NCI-H774 (cell line): ENCODE measurements at regions not wholly inside any gene's neighbourhood (a gene's known extent, or its start where the extent isn't known, plus 50 kb on each side); places are given as distances from the start of the nearest gene placed in this dataset.
A peak's percentile ranks its signal among the peaks of the same experiment; 100 is the strongest.

Source experiments
- DNase-seq: peaks from one replicate; lab custom pipeline; 2025; lab: John Stamatoyannopoulos, UW

DNA sequence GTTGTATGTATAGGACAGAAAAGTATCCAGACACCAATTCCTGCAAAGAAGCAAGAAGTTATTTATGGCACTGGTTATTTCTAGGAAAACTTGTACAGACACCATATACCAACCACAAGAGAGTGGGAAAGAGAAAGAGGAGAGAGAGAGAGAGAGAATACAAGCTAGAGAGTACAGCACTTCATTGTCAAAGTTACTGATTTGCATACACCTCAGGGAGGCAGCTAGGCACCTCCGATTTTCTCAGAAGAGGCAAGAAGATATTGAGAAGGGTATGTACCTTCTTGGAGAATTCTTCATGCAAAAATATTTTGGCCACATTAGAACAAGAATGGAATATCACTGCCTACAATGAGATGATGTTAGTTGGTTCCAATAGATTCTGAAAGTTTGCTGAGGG is 333.9 kb upstream of the PIK3C3 start:
- no peak for DNase-seq

DNA sequence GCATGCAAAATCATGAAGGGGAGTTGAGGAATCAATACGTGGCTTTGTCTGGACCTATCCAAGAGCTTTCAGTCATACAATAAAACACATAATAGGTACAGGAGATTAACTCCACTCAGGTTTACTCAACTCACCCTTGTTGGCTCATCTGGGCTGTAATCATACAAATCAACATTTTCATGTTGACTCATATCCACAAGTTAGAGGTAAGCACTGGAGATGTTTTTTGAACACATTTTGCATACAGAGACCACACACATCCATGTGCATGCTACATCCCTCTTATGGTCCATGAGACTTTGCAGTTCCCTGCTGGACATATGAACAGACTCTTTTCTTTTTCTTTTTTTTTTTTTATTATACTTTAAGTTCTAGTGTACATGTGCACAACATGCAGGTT is 336.9 kb upstream of the PIK3C3 start:
- DNase-seq, result no peak

DNA sequence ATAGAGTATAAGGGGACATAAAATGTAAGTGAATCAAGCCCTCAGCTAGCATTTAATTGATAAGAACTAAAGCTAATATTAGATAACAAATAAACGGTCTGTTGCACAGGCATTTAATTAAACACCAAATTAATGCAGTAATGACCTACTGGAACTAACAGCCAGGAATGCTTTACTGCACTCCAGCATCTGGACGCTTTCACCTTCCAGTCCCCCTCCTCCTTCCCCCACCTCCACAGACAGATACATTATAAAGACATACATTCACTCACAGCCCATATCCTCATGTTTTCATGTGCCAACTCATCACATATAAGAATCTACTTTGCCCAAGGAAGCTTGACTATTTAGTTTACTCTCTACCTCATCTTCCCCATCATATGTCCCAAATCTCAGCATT is 337.4 kb upstream of the PIK3C3 start:
- DNase-seq, result no peak

DNA sequence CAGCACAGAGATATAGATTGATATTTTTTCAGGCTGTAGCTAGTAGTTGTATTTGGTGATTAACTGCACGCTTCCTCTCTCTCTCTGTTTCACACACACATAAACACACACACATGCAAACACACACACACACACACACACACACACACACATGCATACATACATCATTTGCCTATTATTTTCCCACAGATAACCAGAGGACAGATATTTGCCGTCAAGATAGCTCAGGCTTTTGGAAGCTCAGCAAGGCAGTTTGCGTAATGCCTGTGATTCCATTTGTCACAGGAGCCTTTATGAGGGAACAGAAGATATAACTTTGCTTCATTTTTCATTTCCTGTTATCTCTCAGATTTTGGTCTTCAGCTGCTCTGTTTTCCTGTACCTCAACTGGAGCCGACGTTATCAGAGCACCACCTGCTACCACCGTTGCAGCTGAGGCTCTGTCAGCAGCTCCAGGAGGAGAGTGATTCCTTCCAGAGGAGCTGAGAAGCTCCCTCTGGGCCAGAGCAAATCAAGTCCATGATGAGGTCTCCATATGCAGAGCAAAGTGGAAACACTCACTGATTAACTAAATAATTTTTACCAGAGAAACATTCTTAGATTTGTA is 341.9 kb upstream of the PIK3C3 start:
- no peak for DNase-seq

DNA sequence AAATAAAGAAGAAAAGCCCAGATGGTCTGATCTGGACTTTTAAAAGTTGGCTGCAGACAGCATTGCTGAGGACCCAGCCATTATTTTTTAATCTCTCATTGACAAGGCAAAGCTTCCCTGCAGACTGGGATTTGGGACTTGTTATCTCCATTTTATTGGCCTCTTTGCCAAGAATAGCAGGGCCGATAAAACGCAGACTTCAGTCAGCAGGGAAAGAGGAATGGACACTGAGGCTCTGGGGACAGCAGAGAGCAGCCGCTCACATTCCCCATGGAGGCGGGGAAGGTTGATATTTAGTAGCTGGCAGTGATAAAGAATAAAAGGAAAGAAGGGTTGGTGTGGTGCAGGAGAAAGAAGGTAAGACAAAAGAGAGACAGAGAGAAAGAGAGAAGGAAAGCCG is 350.1 kb upstream of the PIK3C3 start:
- no peak for DNase-seq

DNA sequence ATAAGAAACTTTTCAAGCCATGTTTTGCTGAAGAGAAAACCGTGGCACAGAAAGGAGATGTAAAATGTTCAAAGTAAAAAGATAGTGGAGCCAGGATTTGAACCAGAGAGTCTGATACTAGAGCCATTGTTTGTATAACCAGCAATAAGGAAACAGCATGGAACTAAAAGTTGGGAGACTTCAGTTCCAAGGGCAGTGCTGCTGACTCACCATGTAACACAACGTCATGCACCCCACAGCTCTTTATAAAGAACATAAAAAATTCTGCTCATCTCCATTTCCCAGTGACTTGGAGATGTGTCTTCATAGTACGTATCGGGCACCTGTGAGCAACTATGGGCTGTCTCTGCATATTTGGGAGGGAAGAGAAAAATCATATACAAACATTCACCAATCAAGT is 353.0 kb upstream of the PIK3C3 start:
- no peak for DNase-seq

DNA sequence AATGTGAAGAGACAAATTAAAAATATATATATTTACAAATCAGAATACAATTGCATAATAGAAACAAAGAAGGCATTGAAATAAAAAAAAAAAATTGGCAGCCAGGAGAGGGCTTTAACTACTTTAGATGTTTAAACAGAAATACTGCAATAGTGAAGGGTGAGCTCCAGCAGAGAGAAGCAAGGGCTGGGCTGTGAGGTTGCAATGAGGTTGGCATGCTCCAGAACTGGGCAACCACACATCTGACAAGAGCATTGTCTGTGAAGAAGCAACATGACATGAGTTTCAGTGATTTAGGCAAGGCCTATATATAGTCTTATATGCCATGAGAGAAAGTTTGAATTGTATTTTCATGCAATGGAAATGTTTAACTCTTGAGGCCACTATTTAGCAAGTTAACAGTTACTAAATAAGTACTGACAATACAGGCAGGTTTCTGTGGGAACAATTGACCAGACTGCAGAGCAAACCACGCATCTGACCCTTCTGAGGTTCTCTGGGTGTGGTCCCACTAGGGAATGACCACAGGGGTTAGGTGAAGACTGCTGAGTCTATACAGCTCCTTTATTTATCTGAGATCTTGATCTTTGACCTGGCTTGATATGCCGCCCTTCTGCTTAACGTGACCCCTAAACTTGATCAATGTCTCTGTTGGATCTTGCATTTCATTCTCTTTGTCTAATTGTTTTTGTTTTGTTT is 354.2 kb upstream of the PIK3C3 start:
- no peak for DNase-seq

DNA sequence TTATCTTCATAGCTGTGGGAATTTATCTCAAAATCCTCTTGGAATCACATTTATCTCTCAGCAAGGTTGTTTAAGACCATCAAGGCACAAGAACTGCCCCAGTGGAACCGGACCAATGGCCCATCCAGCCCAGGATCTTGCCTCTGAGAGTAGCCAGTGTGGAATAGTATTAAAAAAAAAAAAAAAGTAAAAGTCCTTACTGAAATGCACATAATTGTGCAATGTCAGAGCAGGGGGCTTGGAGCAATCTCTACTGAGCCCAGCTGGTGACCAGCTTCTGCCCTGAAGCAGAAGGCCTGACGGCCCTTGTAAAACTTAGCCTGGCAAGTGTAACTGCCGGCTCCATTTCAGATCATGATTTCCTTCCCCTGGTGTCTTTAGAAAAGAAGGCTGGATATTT is 355.6 kb upstream of the PIK3C3 start:
- no peak for DNase-seq

DNA sequence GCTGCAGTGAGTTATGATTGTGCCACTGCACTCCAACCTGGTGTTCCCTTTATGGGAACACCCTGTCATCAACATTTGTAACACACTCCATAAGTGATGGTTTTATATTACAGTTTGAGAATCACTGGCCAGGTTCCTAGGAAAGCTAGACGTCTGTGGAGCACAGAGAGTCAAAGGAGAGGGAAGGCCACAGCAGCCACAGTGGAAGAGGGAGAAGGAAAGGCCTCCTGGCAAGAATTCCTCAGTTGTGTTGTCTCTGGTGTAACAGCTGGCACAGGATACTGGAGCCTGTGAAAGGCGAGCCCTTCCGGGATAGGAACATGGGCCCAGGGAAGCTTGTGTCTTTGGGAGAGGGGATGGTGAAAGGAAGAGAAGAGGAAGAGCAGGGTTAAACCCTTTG is 360.5 kb upstream of the PIK3C3 start:
- no peak for DNase-seq

DNA sequence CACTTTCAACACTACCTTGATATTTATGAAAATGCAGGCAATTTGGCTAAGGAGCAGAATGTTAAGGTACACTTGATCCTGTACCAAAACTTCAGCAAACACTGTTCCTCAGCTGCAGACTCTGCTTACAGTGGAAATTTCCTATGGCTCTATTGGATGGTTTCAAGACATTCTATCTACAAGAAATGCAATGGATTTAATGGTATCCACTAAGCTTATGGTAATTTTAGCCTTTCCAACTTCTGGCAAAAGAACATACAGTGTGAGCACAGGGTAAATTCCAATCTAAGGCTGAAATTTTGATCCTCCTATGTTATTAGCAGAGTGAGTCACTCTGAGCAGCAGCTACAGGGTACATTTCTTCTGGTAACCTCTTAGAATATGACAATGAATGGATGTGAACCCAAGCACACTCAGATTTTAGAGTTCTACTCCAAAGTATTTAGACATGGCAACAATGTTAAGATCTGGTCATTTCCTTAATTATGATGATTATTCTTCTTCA is 361.8 kb upstream of the PIK3C3 start:
- no peak for DNase-seq

DNA sequence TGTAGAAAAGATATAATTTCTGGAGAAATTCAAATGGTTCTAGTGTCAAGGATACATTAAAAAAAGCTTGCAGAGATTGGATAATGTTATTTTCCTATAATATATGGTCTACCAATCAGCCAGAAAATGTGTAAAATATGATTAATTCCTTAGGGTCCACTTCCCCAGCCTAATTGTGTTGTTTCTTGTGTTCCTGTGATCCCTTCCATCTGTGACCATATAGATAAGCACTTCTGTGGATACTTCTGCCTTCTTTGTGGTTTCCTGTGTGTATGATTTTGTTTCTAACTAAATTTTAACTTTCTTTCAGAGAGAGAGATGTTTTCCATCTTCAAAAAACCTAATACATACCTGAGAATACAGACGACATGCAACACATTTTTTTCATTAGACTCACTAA is 367.1 kb upstream of the PIK3C3 start:
- DNase-seq, result no peak

DNA sequence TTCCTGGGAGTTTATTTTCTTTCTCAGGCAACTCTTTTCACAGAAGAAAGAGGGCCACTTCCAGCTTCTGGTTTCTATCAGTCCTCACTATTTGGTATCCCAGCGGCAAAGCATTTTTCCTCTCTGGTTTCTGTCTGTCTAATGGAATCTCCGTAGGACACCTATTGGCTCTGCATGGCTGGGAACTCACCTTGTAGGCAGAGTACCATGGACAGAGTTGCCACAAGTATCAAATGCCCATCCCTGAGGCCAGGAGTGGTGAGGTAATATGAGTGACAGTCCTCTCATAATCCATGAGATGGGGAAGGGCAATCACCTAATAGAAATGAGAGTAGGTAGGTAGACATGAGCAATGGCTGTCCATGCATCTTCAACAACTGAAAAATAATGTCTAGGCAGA is 369.5 kb upstream of the PIK3C3 start:
- DNase-seq, result no peak

DNA sequence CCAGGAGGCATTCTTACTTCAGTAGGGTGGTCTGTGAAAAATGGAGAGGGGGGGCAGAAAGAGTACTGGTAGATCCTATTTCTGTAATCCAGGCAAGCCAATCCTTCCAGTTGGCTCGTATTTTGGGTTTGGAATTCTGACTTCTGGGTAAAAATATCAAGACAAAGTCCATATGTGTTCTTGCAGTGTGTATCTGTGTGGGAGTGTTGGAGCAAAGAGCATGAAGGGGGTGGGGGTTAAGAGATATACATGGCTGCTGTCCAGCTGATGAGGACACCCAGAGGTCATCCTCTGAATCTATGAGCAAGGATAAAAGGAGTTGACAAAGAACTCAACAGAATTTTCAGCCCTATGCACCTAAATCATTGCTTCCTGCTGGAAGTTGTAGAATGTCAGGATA is 375.8 kb upstream of the PIK3C3 start:
- DNase-seq, result no peak

DNA sequence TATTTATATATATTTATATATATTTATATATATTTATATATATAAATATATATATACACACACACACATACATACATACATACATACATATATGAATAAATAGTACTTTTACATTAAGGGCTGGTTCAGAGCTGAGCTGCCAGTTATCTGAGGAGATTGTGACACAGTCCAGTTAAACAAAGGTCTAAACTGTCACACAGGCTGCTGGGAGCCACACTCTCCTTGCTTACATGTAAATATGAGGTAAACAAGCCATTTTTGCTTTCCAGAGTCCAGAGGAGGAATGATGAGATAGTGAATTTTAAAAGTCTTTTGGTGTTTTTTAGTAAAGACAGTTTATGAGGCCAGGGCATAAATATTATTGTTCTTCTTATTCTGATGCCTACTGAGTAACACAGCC is 377.5 kb upstream of the PIK3C3 start:
- DNase-seq, result no peak

DNA sequence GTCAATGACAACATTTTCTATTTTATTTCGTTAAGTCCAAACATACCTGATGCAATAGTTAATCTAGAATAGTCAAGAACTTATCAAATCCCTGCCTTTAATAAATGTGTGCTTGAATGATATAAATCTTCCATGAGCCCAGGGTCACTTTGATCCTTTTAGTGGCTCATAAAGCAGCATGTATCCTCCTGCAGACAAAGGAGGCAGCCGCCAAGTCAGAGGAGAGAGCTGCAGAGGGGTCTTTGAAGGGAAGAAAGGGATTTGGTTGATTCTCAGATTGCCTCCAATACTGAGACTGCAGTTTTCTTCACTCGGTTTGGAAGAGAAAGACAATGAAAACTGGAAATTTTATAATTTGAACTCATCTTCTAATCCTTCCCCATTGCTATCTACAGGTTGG is 378.4 kb upstream of the PIK3C3 start:
- DNase-seq, result no peak

DNA sequence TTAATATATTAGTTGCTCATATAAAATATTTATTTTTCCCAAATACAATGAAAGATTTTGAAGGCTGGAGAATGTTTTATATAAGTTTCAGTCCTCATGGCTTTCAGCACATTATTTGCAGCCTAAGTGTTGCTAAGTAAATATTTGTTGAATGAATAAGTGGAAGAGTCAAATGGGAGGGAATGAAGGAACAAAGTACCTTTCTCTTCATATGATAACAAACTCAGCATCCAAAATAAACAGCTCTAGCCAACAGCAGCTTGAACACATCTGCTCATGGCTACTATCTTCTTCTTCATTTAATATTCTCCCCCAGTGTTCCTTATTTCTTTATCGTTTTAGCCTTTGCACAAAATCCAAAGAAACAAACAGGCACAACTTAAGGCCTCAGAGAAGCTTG is 385.2 kb upstream of the PIK3C3 start:
- peak; percentile 24 for DNase-seq

DNA sequence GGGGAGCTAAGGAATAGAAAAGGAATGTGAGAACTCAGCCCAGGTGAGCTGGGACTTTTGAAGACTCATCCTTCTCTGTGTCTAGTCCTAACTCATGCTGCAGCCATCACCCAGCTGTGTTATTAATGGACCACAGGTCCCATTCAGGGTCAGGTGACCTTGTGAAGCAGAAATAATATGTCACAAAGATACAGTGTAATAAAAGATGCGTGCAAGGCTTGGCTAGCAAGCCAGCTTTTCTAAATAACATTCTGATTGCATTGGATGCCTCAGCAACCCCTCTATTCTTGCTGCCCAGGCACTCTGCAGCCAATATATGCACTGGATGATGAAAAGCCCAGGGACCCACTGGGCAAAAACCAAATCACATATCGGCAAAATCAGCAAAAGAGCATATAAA is 393.1 kb upstream of the PIK3C3 start:
- no peak for DNase-seq

DNA sequence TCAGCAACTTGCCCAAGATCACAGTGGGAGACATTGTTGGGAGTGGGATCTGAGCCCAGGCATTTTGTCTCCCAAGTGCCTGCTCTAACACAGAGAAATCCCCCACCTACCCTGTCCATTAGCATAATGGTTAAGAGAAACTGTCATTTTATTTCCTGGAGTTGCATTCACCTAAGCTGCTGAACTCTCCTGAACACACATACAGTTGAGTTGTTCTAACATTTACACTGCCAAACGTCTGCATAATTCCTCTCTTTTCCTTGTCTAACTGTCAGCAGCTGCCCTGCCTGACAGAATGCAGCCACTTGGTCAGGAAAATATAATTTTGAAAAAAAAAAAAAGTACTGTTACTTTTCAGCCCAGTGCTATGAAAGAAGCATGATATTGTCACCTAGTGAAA is 396.3 kb upstream of the PIK3C3 start:
- DNase-seq, result no peak

DNA sequence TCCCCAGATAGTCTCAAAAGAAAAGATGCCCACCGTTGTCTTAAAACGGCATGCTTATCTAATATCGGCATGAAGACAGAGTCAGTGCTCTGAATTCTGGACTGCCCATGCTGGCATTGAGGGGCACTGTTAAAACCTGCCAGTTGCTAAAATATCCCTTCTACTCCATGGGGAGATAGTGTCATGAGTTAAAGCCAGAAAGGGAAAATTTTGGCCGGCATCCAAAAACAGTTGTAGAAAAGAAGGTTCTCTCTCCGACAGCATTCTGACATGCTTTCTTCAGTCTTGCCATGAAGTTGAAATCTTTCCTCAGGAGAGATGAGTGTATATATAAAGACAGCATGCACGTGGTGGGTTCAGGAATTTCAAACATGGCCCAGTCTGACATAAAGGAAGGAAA is 401.3 kb upstream of the PIK3C3 start:
- no peak for DNase-seq

DNA sequence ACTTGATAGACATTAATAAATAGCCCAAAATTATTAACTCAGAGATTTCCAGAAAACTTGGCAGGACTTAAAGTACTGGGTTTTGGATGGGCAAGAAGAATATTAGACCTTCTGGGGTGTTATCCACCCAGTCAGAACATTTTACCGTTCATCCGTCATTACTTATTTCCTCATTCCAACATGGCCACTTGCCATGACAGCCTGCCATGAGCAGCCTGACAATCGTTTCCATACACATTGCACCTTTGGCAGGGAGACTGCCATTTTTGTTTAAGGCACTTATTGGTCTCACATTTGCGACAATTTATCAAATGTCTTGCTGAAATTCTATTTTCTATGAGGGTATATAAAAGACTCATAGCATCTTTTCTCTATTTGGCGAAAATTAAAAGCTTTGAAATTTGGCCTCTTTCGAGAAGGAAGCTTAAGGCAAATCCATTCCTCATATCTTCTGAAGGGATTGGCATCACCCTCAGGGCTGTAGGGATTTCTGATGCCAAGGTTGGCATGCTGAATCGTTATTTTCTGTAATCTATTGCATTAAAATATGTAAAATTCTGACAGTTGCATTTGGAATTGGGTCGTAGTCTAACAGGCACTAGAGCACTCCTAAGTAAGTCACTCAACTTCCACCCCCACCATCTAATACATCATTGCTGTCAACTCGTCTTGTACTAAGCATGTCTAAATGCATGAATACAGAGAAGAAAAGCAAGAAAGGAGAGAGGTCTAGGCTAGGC is 406.3 kb upstream of the PIK3C3 start:
- DNase-seq, result no peak

DNA sequence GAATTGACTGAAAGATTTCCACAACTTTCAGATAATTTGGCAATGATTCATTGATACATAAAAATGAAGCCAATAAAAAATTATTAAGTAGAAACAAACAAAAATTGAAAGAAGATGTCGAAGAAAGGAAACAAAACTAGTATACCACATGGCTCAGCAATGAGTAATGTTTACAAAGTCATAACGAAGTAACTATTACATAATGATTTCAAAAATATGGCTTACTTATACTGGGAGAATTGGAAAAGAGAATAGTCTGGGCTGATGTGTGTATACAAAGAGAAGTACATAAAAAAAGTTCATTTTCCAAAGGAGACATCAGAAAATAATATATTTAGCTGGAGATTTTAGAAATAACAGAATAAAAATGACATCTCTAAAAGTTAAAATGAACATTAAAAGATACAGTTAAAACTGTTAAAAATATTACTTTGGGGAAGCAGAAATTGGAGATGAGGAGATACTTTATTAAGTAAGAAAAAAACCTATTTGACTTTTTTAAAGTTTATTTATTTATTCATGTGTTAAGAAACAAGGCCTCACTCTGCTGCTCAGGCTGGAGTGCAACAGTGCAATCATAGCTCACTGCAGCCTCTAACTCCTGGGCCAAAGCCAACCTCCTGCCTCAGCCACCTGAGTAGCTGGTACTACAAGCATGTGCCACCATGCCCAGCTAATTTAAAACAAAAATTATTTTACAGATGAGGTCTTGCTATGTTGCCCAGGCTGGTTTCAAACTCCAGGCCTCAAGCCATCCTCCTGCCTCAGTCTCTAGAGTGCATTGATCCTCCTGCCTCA is 409.7 kb upstream of the PIK3C3 start:
- no peak for DNase-seq

DNA sequence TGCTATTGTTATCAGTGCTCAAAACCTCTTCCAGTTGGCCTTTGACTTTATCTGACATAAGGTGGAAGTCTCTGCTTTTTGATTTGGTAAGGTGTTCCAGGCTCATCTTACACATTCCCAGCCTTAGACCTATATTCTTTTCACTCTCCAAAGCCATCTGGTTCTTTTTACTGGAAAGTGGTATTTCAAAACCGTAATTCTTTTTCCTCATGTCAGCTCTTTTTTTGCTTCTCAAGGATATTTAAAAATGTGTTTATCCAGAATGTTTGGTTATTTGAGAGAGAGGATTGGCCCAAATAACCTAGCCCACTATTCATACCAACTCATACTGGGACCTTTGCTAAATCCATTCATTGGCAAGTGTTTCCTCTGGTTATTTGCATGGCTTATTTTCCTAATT is 411.2 kb upstream of the PIK3C3 start:
- DNase-seq, result no peak
